Fibroblast of skin of right quadriceps (primary cell): ENCODE measurements at regions not wholly inside any gene's neighbourhood (a gene's known extent, or its start where the extent isn't known, plus 50 kb on each side); places are given as distances from the start of the nearest gene placed in this dataset.

Experiments
- DNase-seq: peaks from one replicate; pipeline ENCODE4 v3.0.0-alpha.2; 2013

DNA sequence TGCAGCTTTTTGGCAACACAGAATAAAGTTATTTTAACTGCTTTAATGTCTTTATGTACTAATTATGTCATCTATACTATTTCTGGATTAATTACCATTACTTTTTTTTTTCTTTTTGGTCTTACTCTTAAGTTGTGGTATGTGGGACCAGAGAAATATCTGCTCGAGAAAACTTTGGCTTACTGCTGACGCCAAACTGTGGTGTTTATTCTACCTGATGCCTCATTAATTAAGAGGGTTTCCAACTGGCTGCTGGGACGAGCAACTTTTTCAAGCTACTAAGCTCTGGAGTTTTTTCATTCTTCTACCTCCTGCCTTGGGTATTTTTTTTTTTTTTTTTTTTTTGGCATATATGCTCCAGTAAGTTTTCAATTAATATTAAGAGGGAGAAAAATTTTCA, 1257.5 kb downstream of the FSCB start:
- DNase-seq, result no peak

DNA sequence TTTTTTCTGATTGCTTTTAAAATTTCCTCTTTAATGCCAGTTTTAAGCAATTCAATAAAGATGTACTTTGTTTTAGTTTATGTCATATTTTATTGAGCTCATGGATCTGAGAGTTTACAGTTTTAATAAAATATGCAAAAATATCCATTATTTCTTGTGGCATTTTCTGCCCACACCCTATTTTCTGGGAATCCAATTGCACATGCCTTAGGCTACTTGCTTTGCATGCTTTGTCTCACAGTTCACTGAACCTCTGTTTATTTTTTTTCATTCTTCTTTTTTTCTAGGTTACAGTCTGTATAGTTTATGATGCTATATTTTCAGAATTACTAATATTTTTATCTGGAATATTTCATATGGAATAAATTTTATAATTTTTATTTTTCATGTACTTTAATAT, 1258.0 kb downstream of the FSCB start:
- no peak for DNase-seq

DNA sequence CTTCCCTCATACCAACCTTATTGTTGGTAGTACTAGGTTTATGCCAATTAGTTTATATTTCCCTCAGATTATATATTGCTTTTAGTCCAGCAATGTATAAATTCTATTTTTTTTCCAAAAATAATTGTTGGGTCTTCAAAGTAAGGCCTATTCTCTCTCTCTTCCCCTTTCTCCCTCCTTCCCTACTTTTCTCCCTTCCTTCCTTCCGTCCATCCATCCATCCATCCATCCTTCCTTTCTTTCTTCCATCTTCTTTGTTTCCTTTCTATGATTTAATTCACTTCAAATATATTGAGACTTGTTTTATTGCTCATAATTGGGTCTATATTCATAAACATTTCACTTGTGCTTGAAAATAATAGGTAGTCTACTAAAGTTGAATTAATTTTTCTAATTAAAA, 1259.2 kb downstream of the FSCB start:
- DNase-seq, result no peak

DNA sequence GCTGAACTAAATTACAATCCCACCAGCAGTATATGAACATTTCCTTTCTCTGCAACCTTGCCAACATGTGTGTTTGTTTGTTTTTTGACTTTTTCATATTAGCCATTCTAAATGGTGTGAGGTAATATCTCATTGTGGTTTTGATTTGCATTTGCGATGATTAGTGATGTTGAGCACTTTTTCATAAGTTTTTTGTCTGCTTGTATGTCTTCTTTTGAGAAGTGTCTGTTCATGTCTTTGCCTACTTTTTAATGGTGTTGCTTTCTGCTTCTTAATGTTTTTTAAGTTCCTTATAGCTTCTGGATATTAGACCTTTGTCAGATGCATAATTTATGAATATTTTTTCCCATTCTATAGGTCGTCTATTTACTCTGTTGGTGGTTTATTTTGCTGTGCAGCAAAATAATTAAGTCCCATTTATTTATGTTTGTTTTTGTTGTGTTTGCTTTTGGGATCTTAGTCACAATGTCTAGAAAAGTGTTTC, 1262.9 kb downstream of the FSCB start:
- DNase-seq, result no peak

DNA sequence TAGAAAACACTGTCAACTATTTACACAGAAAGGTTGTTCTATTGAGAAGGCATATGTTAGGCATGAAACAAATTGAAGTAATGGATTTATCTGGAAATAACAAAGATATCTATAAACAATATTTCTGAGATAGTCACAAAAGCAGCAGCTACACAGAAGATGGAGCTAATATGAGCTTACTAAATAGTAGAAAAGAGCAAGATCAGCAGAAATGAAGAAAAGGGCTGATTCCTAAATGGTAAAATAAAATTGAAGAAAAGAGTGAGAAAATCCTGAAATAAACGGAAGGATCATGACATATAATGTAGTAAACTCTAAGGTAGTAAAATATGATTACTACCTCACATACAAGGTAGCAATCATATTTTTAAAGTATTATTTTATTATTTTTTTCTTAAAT, 1263.9 kb downstream of the FSCB start:
- DNase-seq, result no peak

- no peak for DNase-seq
Observed at GRCh38 chr14:43232261-43232660, 1274.8 kb downstream of the FSCB start.

DNA sequence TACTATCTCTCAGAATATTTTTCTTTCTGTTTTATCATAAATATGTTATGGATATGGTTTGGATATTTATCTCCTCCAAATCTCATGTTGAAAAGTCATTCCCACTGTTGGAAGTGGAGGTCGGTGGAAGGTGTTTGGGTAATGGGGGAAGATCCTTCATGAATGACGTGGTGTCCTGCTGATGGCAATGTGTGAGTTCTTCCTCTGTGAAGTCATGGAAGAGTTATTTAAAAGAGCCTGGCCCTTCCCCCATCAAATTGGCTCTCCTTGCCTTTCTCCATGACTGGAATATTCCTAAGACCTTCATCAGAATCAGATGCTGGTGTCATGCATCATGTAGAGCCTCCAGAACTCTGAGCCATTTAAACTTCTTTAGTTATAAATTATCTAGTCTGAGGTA, 1291.6 kb downstream of the FSCB start:
- DNase-seq, result peak; percentile 0

- no peak for DNase-seq
Observed at GRCh38 chr14:43207189-43207588, 1299.9 kb downstream of the FSCB start.

DNA sequence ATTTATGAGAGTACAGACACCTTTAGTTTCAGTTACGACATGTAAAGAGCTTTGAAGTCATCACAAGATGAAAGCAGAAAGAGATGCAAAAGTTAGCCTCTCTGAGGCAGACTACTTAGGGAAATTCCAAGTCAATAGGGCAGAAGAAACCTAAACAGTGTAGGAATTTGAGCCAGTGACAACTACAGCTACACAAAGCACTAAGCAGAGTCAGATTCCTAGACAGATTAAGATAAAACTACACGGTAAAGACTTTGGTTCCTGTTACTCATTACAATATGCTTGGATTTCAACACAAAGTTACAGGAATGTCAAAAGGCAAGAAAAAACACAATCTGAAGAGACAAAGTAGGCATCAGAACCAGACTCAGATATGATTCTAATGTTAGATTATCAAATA, 1302.3 kb downstream of the FSCB start:
- no peak for DNase-seq

GRCh38 chr14:43200519-43200918, 1306.6 kb downstream of the FSCB start:
- no peak for DNase-seq

GRCh38 chr14:43198465-43198864, 1308.6 kb downstream of the FSCB start:
- no peak for DNase-seq

- DNase-seq, result no peak
Observed at GRCh38 chr14:43184540-43184939, 1322.5 kb downstream of the FSCB start.

- no peak for DNase-seq
Observed at GRCh38 chr14:43183916-43184315, 1323.2 kb downstream of the FSCB start.

DNA sequence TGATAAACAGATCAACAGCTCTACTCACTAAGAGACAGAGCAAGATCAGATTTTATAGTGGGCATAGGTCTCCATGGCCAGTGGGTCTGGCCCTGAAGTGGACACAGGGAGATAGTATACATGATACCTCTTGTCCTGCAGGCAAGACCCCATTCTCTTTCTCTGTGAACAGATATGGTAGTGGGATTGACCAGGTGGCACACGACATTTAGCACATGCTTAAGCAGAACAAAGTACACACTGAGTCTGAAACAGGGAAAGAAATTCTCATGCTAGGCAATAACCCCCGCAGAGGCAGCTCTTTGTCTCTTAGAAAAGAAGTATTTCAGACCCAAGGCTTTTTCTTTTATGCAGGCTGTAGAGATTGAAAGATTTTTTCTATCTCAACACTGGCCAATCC, 1331.2 kb downstream of the FSCB start:
- no peak for DNase-seq

- DNase-seq, result no peak
Observed at GRCh38 chr14:43172899-43173548, 1334.1 kb downstream of the FSCB start.

- no peak for DNase-seq
Observed at GRCh38 chr14:43169722-43170121, 1337.4 kb downstream of the FSCB start.

DNA sequence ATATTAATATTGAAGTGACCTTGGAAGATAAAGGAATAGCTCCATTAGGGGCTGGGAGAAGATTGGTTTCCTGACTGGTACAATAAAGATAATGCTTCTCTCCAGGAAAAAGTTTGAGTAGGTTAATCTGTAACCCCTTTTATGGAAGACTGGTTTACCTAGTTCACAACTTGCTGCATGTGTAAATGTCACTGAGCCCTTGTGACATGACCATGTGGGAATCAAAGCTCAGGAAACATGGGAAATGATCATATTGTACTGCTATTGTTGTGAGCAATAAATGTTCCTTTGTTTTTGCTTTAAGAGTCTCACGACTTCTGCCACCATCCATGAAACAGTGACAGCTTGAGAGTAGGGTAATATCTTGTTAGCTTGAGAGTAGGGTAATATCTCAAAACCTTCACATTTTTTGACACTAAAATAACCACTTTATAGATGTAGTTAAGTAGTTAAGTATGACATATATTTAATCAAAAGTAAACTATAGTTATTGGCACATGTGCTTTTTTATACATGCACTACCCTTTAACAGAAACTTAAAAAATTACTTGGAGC, 1338.6 kb downstream of the FSCB start:
- no peak for DNase-seq

- DNase-seq, result no peak
Observed at GRCh38 chr14:43166163-43166562, 1340.9 kb downstream of the FSCB start.

- no peak for DNase-seq
Observed at GRCh38 chr14:43165651-43166050, 1341.4 kb downstream of the FSCB start.

GRCh38 chr14:43161477-43161876, 1345.6 kb downstream of the FSCB start:
- no peak for DNase-seq

DNA sequence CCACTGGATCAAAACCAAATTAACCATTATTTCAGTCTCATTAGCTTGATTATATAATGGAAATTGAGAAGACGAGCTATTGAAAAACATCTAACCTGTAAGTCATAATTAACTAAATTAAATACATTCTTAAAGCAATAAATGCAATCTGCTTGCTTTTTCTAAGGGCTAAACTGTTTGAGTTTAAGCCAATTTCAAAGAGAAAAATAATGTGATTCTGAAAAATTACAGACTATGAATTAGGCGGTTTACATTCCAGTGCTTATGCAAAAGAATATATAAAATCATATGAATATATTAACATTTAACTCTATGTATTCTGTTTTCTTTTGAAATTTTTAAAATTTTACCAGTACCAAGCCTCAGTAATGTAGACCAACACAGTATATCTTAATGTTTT, 1349.4 kb downstream of the FSCB start:
- no peak for DNase-seq

GRCh38 chr14:43155924-43156323, 1351.2 kb downstream of the FSCB start:
- no peak for DNase-seq

DNA sequence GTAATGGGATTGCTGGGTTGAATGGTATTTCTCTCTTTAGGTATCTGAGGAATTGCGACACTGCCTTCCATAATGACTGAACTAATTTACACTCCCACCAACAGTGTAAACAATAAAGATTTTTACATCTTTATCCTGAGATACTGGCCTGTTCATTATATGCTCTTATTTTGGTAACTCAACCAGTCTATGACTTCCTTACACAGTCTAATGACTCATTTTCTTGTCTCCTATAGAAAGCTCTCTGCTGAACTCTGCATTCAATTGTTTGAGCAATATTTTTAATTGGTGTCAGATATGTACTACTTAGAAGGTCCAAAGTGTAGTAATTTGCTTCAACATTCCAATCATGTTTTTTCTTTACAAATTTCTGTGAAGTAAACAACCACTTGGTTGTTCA, 1351.8 kb downstream of the FSCB start:
- DNase-seq, result no peak

DNA sequence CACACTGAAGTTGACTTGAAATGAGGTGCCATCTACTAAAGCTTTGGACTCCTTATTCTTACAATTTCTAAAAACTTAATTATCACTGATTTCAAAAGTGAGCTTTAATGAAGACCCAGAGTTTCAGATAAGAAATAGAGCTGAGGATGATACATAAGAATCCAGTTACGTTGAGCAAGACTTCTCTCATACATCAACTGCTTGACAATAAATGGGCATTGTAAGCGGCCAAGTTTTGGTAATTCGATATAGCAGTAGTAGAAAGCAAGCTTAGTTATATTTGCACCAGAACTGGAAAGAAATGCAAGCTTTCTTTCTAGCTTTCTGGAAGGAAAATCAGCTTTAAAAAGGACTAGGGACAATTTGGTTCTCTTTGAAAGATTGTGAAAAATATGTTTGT, 1359.6 kb downstream of the FSCB start:
- DNase-seq, result no peak

DNA sequence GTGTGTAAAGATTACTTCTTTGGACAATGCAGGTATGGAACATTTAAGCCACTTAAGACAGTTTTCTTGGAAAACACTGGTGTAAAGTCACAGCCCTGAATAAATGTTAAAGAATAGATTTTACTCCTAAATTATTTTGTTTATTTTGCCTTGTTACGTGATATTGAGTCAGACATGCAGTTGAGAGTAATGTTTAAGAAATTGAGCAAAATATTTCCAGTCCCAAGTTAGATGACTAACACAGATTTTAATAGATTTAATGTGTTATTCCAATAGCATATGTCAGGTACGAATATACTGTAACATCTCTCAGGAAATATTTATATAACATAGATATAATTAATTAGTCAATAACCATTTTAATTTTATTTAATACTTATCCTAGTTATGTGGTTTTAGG, 1361.7 kb downstream of the FSCB start:
- DNase-seq, result no peak
